HG02588 (cell line): ENCODE measurements at regions not wholly inside any gene's neighbourhood (a gene's known extent, or its start where the extent isn't known, plus 50 kb on each side); places are given as distances from the start of the nearest gene placed in this dataset.
"Not testable (repeated sequence)": the region's sequence is repeated elsewhere in the genome, so short reads cannot be mapped to it uniquely, and the experiment has no call there.

Source experiments
- ATAC-seq: cut with Tn5 transposase; IDR thresholded peaks from one replicate; pipeline ENCODE4 v1.9.1; 2021; ENCODE audit warnings: mild to moderate bottlenecking, moderate library complexity; ENCODE audit not compliant: unreplicated experiment

DNA sequence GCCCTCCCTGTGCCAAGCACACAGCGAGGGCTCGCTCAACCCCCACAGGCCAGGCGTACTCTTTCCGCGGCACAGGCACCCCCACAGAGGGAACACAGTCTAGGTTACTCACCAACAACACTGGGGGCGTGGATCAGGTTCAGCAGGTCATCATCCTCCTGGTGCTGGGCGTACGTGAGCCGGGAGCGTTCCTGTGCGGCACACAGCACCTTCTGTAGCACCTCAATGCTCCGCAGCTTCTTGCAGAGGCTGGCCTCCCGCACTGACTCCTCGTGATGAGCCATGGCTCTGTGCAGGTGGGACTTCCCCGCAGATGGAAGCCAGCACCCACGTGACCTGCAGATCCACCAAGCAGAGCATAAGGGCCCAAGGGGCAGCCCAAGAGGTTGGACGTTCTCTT is 296.8 kb downstream of the GOLGA6L6 start:
- not testable (repeated sequence) for ATAC-seq

DNA sequence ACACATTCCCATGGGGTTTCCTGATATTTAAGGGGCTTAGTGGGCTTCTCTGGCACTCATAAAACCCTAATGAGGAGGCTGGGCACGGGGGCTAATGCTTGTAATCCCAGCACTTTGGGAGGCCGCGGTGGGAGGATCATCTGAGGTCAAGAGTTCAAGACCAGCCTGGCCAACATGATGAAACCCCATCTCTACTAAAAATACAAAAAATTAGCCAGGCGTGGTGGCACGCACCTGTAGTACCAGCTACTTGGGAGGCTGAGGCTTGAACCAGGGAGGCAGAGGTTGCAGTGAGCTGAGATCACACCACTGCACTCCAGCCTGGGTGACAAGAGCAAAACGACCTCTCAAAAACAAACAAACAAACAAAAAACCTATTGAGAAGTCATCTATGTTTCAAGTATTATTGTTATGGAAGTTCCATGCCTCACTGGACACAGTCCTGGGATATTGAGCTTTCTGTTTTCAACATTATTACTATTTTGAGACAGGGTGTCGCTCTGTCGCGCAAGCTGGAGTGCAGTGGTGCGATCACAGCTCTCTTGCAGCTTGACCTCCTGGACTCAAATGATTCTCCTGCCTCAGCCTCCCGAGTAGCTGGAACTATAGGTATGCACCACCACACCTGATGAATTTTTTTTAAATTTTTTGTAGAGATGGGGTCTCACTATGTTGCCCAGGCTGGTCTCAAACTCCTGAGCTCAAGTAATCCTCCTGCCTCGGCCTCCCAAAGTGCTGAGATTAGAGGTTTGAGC is 297.9 kb downstream of the GOLGA6L6 start:
- not testable (repeated sequence) for ATAC-seq

DNA sequence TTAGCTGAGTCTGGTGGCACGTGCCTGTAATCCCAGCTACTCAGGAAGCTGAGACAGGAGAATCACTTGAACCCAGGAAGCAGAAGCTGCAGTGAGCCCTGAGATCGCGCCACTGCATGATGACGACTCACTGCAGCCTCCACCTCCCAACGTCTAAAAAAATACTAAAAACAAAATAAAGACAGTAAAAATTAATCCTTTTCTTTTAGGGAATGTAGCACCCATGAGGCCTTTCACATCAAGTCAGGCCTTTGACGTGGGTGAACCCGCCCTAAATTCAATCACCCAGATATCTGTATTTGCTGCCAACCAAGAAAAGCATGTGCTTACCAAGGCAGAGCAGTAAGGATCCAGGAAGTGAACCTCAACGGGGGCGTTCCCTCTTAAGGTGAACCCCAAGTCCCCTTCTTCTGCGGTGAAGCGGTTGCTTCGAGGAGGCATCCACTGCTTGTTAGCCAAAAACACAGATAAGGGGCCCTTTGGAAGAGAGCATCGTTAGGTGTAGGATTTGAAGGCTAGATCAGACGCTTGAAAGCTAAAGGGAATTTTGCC is 301.2 kb downstream of the GOLGA6L6 start:
- ATAC-seq, result not testable (repeated sequence)

DNA sequence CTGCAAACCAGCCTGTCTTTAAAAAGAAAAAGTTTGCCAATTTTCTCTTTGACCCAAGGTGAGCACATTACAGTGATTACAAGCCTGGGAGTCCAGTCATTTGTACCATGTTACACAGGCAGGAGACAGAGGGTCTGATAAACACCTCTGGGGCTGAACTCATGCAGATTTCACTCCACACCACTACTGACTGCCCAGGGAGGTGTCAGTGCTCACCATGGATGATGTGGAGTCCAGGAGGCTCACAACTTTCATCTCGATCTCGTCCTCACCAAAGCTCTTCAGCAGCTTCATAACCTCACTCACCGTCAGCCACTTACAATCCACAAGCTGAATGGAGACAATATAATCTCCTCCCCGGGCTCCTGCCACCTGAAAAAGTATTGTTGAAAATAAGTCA is 302.4 kb downstream of the GOLGA6L6 start:
- ATAC-seq, result not testable (repeated sequence)

DNA sequence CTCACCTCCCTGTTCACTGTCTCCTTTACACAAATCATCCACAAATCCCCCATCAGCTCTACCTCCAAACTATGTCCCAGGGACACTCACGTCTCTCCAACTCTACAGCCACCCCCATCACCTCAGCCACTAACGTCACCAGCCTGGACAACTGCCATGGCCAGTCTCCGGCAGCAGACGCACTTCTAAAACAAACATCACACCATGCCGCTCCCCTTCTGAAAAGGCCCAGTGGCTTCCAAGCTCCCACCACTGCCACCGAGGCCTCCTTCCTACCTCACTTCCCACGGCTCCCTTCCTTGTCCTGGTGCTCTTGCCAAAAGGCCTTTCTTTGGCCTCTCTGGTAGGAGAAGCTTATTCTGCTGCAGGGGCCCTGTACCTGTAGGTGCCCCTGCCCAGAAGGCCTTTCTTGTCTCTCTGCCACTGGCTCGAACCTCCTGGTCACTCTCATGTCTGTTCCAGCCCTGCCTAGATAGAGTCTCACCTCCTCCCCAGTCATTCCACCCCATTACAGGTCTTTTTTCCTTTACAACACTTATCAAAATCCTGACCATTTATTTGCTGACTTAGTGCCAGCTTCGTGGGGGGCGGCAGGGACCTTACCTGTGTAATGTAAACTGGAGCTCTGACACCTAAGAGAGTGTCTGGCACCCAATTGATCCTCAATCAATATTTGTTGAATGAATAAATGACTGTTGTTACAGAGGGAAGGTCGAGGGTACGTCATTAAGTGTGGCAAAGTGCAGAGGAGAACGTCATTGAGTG is 304.2 kb downstream of the GOLGA6L6 start:
- not testable (repeated sequence) for ATAC-seq

DNA sequence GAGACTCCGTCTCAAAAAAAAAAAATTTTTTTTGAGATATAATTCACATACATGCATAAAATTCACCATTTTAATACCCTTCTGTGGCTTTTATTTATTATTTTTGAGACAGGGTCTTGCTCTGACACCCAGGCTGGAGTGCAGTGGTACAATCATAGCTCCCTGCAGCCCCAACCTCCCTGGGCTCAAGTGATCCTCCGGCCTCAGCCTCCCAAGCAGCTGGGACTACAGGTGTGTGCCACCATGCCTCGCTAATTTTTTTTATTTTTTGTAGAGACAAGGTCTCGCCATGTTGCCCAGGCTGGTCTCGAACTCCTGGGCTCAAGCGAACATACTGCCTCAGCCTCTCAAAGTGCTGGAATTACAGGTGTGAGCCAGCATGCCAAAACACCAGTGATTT is 305.9 kb downstream of the GOLGA6L6 start:
- not testable (repeated sequence) for ATAC-seq

DNA sequence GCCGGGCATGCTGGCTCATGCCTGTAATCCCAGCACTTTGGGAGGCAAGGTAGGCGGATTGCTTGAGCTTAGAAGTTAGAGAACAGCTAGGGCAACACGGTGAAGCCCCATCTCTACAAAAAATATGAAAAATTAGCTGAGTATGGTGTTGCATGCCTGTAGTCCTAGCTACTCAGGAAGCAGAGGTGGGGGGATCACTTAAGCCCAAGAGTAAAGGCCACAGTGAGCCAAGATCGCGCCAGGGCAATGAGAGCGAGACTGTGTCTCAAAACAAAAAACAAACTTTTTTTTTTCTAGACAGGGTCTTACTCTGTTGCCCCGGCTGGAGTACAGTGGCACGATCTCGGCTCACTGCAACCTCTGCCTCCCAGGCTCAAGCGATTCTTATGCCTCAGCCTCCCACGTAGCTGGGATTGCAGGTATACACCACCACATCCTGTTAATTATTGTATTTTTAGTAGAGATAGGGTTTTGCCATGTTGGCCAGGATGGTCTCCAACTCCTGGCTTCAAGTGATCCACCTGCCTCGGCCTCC is 307.5 kb downstream of the GOLGA6L6 start:
- not testable (repeated sequence) for ATAC-seq

DNA sequence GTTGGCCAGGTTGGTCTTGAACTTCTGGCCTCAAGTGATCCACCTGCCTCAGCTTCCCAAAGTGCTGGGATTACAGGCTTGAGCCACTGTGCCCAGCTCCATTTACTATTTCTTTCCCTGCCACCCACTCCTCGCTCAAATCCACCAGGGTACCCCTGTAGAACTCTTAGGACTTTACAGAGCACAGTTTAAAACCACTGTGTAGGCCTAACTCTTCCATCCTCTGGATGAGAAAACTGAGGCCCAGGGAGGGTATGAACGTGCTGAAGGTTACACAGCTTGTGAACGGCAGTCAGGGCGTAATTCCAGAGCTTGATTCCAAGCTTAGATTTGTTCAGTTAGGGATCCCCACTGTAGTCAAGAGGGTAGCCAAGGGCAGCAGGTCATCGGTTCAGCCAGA is 309.1 kb downstream of the GOLGA6L6 start:
- not testable (repeated sequence) for ATAC-seq

DNA sequence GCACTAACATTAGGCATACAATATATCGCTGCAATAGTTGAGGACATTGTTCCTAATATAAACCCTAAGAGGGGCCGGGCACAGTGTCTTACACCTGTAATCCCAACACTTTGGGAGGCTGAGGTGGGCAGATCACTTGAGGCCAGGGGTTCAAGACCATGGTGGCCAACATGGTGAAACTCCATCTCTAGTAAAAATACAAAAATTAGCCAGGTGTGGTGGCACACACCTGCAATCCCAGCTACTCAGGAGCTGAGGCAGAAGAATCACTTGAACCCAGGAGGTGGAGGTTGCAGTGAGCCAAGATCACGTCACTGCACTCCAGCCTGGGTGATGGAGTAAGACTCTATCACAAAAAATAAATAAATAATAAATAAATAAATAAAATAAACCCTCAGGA is 310.9 kb downstream of the GOLGA6L6 start:
- ATAC-seq, result not testable (repeated sequence)

DNA sequence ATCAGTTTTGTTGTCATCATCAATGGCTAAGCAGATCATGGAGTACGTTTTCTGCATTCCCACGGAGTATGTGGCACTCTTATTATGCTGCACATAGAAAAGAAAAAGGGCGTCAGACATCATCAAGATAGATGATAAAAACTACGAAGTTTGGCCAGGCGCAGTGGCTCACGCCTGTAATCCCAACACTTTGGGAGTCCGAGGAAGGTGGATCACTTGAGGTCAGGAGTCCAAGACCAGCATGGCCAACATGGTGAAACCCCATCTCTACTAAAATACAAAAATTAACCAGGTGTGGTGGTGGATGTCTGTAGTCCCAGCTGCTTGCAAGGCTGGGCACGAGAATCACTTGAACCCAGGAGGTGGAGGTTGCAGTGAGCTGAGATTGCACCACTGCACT is 312.8 kb downstream of the GOLGA6L6 start:
- ATAC-seq, result not testable (repeated sequence)

DNA sequence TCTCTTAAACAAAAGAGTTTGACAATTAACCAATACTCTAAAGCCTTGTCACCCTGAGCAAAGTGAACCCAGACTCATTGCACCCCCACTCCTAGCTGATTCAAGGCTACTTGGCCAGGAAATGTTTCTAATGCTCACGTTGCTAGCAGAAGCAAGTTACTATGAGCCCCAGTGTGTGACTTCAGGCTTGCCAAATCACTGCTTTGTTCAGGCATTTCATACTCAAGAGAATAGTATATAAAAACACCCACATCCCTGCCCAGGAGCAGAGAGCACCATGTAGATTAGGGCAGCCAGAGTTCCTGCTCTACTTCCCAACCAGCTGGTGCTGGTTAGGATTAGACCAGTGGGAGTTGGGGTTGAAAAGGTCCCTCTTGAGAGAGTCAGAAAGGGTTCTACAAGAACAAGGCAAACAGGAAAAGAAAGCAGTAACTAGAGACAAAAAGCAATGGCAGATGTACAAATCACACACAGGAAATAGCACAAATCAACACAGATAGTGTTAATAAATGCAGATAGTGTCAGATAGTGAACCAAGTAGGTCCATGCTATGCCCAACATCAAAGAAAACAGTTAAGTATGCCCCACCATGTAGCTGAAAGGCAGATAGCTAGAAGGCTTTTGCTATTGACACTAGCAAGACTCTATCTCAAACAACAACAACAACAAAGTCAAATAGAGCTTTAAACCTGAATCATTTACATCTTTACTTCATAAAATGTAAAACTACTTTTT is 314.3 kb downstream of the GOLGA6L6 start:
- not testable (repeated sequence) for ATAC-seq

DNA sequence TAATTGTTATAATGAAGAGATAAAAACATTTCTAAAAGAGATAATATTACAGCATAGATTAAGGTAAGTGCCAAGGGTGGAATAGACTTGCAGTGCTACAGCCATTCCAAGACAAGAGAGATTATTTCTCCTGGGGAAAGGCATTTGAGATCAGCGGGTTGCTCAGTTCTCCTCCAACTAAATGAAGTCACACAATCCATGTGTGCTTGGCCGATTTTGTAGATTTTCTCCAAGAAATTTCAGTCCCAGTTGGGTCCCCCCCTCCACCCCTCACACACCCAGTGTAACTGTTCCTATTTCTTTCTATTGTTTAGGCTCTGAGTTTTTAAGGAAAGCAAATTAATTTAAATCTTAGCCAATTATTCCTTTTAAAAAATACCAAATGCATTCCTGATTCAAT is 315.1 kb downstream of the GOLGA6L6 start:
- not testable (repeated sequence) for ATAC-seq

DNA sequence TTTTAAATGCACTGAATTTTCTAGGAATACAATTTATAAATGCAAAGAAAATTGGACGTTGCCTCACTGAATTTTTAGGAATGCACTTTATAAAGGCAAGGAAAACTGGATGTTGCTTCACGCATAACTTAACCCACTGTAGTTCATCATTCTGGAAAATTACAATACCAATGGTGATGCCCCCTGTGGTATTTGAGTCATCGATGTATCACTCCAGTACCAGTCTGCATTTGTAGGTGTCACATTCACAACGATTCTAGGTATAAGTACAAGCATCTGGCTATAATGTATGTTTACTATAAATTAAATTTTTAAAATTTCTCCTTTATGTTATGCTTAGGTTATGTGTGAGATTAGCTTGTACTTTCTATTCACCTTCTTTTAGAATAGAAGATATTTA is 320.5 kb downstream of the GOLGA6L6 start:
- ATAC-seq, result not testable (repeated sequence)

DNA sequence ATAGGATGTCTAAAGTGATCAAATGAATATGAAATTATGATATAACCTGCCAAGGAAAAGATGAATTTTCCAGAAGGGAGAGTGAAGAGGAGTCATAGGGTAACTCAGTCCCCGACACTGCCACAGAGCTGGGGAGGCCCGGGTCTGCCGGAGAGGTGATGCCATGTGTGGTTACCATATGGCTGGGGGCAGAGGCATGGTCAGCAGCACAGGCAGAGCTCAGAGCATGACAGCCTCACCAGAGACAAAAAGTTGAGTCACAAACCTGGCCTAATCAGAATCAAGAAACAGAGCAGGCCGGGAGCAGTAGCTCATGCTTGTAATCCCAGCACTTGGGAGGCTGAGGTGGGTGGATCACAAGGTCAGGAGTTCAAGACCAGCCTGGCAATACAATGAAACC is 322.4 kb downstream of the GOLGA6L6 start:
- not testable (repeated sequence) for ATAC-seq

DNA sequence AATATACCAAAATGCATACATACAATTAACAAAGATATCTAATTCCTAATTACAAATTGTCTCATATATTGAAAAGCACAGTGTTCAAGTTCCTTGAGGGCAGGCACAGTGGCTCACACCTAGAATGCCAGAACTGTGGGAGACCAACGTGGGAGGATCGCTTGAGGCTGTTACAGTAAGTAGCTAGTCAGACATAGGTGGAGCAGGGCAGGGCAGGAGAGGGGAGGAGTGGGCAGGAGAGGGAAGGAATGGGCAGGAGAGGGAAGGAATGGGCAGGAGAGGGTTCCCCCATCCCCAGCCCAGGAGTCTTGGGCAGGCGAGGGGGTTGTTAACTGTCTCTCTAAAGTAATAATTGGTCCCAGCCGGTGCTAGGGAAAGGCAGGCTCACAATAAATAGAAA is 325.9 kb downstream of the GOLGA6L6 start:
- ATAC-seq, result not testable (repeated sequence)

DNA sequence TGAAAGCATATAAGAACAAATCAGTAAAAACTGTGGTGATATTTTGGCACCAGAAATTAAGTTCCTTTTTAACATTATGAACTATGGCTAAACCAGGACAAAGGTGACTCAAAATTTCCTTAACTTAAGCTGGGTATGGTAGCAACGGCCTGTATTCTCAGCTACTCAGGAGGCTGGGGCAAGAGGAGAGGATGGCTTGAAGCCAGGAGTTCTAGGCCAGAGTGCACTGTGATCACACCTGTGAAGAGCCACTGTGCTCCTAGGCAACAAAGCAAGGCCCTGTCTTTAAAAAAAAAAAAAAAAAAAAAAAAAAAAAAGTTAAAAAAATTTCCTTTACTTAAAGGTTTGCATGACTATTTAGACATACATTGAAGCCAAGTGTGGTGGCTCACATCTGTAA is 327.5 kb downstream of the GOLGA6L6 start:
- ATAC-seq, result not testable (repeated sequence)

DNA sequence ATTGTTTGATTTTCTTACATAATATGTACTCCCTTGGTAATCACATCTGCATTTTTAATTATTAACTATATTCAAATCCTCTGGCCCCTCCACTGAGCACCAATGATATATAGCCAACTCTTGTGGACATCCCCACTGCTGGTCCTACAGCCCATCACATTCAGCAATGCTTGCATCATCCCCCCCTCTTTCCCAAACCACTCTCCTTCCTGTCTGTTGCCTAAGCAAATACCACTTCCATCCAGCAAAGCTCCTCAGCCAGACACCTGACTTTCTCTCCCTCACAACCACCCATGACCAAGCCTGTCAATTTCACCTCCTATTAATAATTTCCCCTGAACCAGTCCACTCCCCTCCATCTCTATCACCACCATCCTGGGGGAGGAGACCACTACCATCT is 330.1 kb downstream of the GOLGA6L6 start:
- ATAC-seq, result not testable (repeated sequence)

DNA sequence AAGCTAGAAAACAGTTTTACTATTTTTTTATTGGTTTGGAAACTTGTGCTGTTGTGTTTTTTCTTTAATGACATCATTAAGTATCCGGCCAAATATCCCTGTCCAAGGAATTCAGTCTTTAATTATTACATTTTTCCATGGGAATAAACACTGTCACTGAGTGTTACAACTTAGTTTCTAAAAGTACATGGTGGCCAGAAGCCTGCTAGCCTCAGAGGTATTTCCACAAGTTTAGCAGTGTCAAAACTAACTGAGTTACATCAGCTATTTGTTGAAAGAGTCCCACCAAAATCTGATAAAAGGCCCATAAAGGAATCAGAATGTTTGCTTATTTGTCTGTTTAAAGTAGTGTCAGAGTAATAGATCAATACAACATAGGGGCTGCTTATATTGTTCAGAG is 331.6 kb downstream of the GOLGA6L6 start:
- not testable (repeated sequence) for ATAC-seq

DNA sequence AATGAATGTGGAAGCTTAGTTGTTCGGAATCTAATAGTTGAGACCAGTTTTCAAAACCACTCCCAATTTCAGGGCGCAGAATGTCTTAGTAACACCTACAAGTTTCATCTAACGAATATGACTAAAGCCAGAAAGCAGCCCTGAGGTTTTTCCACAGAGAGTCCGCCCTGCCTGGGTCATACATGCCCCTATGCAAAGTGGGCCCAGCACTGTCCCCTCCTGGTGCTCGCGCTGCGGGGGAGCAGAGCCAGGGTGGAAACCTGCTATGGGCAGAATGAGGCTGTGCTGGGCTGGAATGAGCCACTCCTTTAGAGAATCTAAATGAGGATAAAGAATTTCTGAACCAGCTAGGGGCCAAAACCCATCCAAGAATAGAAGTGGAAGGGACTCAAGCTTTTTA is 334.0 kb downstream of the GOLGA6L6 start:
- ATAC-seq, result not testable (repeated sequence)

DNA sequence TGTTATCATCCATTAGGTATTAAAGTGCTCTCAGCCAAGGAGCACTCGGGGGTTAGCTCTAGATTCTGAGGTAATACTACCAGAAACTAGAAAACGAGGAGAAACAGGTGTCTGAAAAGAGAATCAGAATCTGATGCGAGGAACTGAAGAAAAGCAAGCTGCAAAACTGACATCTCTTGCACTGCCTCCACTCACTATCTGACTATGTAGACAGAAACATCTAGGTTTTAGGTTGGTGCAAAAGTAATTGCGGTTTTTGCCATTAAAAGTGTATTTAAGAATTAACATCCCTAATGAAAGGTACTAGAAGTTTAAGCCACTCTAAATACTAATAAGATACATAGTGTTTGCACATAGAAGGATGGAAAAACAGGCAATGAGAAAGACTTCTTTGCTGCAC is 334.4 kb downstream of the GOLGA6L6 start:
- ATAC-seq, result not testable (repeated sequence)
